Inferior parietal cortex (tissue), 1 donor: ENCODE measurements at regions not wholly inside any gene's neighbourhood (a gene's known extent, or its start where the extent isn't known, plus 50 kb on each side); places are given as distances from the start of the nearest gene placed in this dataset.
"Not testable (repeated sequence)": the region's sequence is repeated elsewhere in the genome, so short reads cannot be mapped to it uniquely, and the experiment has no call there.

Source experiments
- DNase-seq: peaks from one replicate; pipeline ENCODE4 v3.0.0-alpha.2; 2016; ENCODE audit errors: extremely low spot score

- no peak for DNase-seq
Measured at GRCh38 chr15:98326804-98327203, 321.5 kb upstream of the IGF1R start.

GRCh38 chr15:98330258-98330657 lies 318.1 kb upstream of the IGF1R start:
- no peak for DNase-seq

- DNase-seq = no peak
Measured at GRCh38 chr15:98330692-98331435, 317.5 kb upstream of the IGF1R start.

- DNase-seq = no peak
Measured at GRCh38 chr15:98331676-98332075, 316.7 kb upstream of the IGF1R start.

GRCh38 chr15:98333251-98333650 lies 315.1 kb upstream of the IGF1R start:
- DNase-seq = no peak

- no peak for DNase-seq
Measured at GRCh38 chr15:98342911-98343310, 305.4 kb upstream of the IGF1R start.

GRCh38 chr15:98344591-98344990 lies 303.7 kb upstream of the IGF1R start:
- DNase-seq = no peak

- no peak for DNase-seq
Measured at GRCh38 chr15:98347001-98347400, 301.3 kb upstream of the IGF1R start.

- no peak for DNase-seq
Measured at GRCh38 chr15:98347866-98348265, 300.5 kb upstream of the IGF1R start.

GRCh38 chr15:98350276-98350675 lies 298.1 kb upstream of the IGF1R start:
- no peak for DNase-seq

- not testable (repeated sequence) for DNase-seq
Measured at GRCh38 chr15:98358274-98358673, 290.1 kb upstream of the IGF1R start.

GRCh38 chr15:98358971-98359370 lies 289.4 kb upstream of the IGF1R start:
- DNase-seq = no peak

GRCh38 chr15:98363416-98363815 lies 284.9 kb upstream of the IGF1R start:
- DNase-seq = no peak

GRCh38 chr15:98363955-98364354 lies 284.4 kb upstream of the IGF1R start:
- no peak for DNase-seq

- no peak for DNase-seq
Measured at GRCh38 chr15:98369081-98369716, 279.1 kb upstream of the IGF1R start.

GRCh38 chr15:98375513-98376340 lies 272.6 kb upstream of the IGF1R start:
- no peak for DNase-seq

- DNase-seq = no peak
Measured at GRCh38 chr15:98380721-98381120, 267.6 kb upstream of the IGF1R start.

- no peak for DNase-seq
Measured at GRCh38 chr15:98381446-98381845, 266.9 kb upstream of the IGF1R start.

- no peak for DNase-seq
Measured at GRCh38 chr15:98382139-98382538, 266.2 kb upstream of the IGF1R start.

- DNase-seq = no peak
Measured at GRCh38 chr15:98383571-98383970, 264.8 kb upstream of the IGF1R start.

GRCh38 chr15:98384328-98385029 lies 263.9 kb upstream of the IGF1R start:
- DNase-seq = no peak

GRCh38 chr15:98385752-98386381 lies 262.5 kb upstream of the IGF1R start:
- no peak for DNase-seq
